ENCODE measurements at regions not wholly inside any gene's neighbourhood (a gene's known extent, or its start where the extent isn't known, plus 50 kb on each side); places are given as distances from the start of the nearest gene placed in this dataset.

DNA sequence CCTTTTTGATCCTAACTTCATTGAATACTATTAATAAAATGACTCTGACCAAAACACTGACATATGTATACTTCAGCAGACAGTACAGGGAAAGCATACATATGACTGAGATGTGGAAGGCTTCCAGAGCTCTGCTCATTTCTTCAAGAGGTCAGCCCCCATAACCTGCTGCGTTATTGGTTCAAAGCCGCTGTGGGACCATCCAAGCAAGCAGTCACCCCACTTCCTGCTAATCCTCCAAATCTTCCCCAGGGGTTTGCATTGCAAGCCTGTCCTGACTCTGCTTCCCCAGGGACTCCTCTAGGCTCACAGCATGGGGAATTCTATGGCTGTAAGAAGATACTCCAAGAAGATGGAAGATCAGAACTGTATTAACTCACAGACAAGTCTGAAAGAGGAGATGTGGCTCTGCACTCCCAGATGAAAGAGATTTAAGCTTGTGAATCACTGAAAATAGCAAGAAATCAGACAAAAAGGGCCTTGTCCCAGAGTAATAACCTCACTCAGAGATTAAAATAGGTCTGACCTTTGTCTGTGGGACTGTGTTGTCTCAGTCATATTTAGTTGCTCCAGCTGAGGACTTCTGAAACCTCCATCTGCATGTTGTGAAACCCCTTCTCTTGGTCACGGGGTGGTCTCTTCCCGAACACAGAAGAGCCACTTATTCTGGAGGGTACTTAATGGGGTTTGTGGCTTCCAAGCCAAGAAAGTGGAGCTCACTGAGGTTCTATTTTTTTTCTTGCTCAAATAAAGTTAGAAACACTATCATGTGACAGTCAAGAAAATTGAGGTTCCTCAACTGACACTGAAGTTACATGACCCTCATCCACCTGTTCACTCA, 101.5 kb upstream of the MARCKS start:
- no peak for TF ChIP-seq CTCF (IDR thresholded peaks at IDR 0.05; ENCODE audit: low read depth, low read length)
- H3K4me3 ChIP-seq (ENCODE audit: low read depth, low read length): no peak overlapping the region

DNA sequence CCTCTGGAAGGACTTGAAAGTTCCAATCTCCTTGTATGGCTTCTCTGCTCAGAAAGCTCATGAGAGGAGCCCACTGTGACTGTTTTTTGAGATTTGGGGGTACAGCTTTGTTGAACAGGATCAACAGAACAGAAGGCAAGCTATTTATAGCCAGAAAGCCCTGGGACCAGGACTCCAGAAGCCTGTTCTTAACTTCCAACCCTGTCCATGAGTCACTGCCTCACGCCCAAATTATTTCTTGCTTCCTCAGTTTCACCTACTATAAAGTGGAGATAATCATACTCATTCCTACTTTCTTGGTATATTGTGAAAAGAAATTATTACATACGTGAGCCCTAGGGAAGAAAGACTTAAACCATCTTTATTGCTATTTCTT, 100.9 kb upstream of the MARCKS start:
- TF ChIP-seq CTCF (IDR thresholded peaks at IDR 0.05; ENCODE audit: low read depth, low read length): no peak
- H3K4me3 ChIP-seq (ENCODE audit: low read depth, low read length): no peak overlapping the region

DNA sequence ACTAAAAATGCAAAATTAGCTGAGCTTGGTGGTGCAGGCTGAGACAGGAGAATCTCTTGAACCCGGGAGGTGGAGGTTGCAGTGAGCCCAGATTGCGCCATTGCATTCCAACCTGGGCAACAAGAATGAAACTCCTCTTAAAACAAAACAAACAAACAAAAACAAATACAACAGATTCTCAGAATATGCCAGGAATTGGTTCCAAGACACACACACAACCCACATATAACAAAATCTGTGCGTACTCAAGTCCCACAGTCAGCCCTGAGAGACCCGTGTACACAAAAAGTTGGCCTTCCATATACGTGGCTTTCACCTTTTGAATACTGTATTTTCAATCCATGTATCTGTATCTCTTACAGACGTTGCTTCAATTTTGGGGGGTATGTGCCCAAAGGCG, 98.9 kb upstream of the MARCKS start:
- H3K4me3 ChIP-seq (ENCODE audit: low read depth, low read length): no peak overlapping the region
- TF ChIP-seq CTCF (IDR thresholded peaks at IDR 0.05; ENCODE audit: low read depth, low read length): no peak

- no peak overlapping the region for H3K4me3 ChIP-seq (ENCODE audit: low read depth, low read length)
- TF ChIP-seq CTCF (IDR thresholded peaks at IDR 0.05; ENCODE audit: low read depth, low read length): no peak
Measured at GRCh38 chr6:113758826-113759574, 98.1 kb upstream of the MARCKS start.

GRCh38 chr6:113762641-113763040, 94.5 kb upstream of the MARCKS start:
- H3K4me3 ChIP-seq (ENCODE audit: low read depth, low read length): no peak overlapping the region
- no peak for TF ChIP-seq CTCF (IDR thresholded peaks at IDR 0.05; ENCODE audit: low read depth, low read length)

DNA sequence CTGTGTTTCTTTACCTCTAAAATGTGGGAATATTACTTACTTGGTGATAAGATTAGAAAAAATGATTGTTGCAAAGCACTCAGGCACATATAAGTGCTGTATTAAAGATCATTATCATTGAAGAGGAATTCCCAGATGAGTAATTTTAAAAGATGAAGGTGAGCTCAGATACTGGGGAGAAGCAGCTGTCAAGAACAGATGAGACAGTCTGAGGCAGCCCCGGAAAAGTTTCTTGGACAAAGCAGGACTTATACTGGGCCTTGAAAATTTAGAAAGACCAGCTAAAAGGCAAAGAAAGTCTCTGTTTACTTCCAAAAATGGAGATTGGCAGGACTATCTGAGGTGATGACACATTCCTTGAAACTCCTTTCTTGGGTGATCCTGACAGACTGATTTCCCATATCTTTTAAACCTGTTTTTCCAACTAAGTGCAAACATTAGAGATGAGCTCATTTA, 93.8 kb upstream of the MARCKS start:
- TF ChIP-seq CTCF (IDR thresholded peaks at IDR 0.05; ENCODE audit: low read depth, low read length): no peak

DNA sequence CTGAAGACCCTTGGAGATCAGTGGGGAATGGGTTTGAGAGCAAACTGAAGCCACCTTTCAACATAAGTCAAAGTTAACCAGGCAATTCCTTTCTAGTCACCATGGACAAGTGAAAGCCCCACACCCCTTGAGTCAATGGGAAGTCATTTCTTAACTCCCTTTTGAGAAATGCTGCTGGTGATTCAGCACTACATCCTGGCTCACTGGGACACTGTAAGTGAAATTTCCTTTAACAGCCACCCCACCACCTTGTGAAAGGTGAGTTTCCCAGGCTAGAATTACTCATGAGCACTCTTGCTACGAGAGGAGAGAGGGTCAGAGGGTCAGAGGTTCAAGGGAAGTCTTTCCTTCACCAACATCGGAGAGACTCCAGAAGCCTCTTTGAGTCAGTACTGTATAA, 93.3 kb upstream of the MARCKS start:
- no peak for TF ChIP-seq CTCF (IDR thresholded peaks at IDR 0.05; ENCODE audit: low read depth, low read length)
- no peak overlapping the region for H3K4me3 ChIP-seq (ENCODE audit: low read depth, low read length)

More for the DNA sequence above, 93.8 kb upstream of the MARCKS start:
- no peak overlapping the region for H3K4me3 ChIP-seq (ENCODE audit: low read depth, low read length)
